HS-5 (cell line): ENCODE measurements at regions not wholly inside any gene's neighbourhood (a gene's known extent, or its start where the extent isn't known, plus 50 kb on each side); places are given as distances from the start of the nearest gene placed in this dataset.

Source experiments
- DNase-seq: peaks from one replicate; pipeline ENCODE4 v3.0.0-alpha.2; 2012; ENCODE audit warnings: low read depth

GRCh38 chr10:75347186-75347585, 54.4 kb downstream of the ZNF503 start:
- no peak for DNase-seq

- no peak for DNase-seq
Observed at GRCh38 chr10:75345738-75346137, 55.8 kb downstream of the ZNF503 start.

DNA sequence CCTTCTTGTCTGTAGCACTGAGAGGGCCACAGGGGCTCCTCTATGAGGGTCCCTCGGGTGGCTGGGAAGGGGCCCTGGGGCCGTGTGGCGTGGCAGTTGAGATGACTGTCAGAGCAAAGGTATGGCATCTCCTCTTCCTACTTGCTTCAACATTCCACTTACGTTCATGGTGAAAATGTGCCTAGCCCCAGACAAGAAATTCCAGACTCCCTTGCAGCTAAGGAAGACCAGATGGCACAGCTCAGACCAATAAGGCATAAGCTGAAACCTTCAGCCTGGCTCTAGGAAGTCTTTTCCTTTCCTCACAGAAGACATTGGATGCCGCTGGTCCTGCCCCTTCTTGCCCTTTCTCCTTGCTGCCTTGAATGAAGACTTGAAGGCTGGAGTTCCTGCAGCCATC, 57.4 kb downstream of the ZNF503 start:
- DNase-seq, result no peak

DNA sequence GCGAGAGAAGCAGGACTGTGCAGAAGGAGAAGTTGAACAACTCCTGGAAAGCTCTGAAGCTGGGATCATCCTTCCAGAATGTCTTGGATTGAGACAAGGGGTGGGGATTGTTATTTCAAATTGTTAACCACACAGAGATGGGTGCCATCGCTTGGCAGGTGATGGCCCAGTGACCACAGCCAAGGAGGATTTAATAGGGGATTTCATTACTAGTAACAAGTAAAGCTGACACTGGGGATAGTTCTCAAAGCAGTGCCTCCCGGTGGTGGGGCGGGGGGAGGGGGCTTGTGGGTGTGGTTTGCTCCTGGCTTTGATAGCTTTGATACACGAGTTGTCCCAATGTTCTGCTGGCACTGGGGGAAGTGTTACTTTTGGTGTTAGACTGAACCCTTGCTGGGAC, 59.2 kb downstream of the ZNF503 start:
- no peak for DNase-seq

GRCh38 chr10:75335983-75336382, 65.6 kb downstream of the ZNF503 start:
- DNase-seq, result no peak

GRCh38 chr10:75335191-75335590, 66.4 kb downstream of the ZNF503 start:
- no peak for DNase-seq

DNA sequence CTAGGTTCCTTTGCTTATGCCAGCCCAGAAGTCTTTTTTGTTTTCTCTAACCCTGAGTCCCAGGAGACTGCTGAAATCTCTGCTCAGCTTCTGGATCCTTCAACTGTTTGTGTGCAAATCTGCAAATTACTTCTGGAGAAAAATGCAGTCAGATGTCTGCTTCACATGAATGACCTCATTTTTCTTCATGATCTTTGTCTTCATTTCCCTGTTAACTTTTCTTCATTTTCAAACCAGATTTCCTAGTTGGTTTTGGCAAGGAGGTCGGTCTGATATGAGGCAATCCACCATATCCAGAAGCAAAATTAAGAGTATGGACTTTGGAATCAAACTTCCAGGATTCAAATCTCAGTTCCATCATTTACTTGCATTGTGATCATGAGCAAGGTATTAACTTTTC, 66.8 kb downstream of the ZNF503 start:
- DNase-seq, result no peak

DNA sequence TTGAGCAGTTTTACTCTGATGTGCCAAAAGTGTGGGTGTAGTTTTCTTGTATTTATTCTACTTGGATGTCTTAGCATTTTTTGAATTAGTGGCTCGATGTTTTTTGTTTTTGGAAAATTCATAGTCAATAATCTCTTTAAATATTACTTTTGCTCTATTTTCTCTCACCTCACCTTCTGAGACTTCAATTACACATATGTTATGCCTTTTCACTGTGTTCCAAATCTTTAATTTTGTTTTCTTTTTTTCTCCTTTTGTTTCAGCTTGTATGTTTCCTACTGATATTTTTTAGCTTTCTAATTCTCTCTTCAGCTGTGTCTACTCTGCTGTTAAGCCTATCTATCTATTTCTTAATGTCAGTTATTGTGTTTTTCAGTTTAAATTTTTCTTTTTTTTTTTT, 69.5 kb downstream of the ZNF503 start:
- DNase-seq, result no peak

GRCh38 chr10:75331081-75331480, 70.5 kb downstream of the ZNF503 start:
- no peak for DNase-seq

DNA sequence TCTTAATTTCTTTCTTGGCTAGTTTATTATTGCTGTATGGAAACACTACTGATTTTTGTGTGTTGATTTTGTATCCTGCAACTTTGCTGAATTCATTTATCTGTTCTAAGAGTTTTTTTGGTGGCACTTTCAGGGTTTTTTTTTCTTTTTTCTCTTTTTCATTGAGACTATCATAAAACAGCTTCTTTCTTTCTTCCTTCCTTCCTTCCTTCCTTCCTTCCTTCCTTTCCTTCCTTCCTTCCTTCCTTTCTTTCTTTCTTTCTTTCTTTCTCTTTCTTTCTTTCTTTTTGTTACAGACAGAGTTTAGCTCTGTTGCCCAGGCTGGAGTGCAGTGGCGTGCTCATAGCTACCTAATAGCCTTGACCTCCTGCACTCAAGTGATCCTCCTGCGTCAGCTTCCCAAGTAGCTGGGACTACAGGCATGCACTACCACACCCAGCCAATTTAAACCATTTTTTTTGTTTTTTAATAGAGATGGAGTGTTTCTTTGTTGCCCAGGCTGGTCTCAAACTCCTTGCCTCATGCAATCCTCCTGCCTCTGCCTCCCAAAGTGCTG, 72.3 kb downstream of the ZNF503 start:
- no peak for DNase-seq

DNA sequence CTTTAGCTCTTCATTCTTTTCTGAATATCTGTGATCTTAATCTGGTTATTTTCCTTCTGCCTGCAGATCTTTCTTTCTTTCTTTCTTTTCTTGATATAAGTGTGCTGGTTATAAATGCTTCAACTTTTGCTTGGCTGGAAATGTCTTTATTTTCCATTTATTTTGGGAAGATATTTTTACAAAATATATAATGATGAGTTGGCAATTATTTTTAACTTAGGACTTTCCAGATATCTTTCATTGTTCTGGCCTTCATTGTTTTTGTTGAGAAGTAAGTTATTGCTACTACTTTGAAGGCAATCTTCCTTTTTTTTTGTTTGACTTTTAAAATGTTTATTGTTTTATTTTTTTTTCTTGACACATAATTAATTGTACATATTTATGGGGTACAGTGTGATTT, 75.3 kb downstream of the ZNF503 start:
- no peak for DNase-seq

DNA sequence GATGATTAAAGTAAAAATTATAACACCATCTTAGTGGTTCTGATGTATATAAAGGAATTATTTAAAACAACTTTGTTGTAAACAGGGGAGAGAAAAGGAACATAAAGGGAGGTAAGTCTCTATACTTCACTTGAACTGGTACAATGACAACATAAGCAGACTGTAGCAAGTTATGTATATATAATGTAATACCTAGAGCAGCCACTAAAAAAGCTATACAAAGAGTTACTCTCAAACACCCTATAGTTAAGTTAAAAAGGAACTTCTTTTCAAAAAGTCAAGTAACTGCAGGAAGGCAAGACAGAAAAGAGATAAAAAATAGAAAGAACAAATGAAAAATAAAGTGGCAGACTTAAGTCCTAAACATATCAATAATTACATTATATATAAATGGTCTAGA, 82.3 kb downstream of the ZNF503 start:
- DNase-seq, result no peak

DNA sequence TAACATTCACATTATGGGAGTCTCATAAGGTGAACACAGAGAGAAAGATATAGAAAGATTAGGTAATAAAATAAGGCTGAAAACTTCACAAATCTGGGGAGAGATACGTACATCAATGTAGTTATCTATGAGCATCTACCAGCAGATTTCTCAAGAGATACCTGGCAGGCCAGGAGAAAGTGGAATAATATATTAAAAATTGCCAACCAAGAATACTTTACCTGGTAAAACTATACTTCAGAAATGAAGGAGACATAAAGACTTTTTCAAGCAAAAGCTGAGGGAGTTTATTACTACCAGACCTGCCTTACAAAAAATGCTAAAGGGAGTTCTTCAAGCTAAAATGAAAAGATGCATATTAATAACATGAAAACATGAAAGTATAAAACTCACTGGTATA, 78.8 kb upstream of the COMTD1 start:
- DNase-seq, result no peak

DNA sequence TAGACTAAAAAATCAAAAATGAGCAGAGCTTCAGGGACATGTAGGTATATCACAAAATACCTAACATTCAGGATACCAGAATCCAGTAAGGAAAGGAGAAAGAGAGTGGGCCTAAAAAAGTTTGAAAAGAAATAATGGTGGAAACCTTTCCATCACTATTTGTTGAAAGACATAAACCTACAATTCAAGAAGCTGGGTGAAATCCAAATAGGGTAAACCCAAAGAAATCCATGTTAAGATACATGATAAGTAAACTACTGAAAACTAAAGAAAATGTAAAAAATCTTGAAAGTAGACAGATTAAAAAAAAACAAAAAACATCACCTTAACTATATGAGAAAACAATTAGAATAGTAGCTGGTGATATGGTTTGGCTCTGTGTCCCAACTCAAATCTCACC, 76.7 kb upstream of the COMTD1 start:
- no peak for DNase-seq

GRCh38 chr10:75305675-75306074, 69.9 kb upstream of the COMTD1 start:
- no peak for DNase-seq

DNA sequence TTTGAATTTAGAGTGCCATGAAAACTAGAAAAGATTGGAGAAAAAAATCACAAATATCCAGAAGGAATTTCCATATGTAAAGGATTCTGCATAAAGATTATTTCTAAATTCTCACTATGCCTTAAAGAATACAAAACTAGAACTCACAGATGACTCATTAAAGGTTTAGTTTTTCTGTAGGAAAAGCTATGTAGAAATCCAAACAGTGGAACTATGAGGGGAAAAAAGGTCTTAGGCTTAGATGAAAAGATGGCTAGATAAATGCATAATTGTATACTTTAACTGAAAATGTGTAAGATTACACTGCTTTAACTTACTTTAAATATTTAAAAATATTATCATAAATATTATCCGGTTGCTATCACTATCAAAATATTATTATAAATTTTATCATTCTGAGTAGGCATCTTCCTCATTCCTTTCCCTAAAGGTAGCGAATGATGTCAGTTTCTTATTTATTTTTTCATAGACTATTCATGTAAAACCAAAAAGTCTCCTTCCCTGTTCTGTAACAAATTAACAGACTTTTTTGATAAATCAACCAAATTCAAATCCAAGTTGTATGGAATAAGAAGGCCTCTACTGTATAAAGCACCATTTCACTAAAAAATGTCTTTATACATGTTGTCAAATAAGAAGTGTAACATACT, 69.1 kb upstream of the COMTD1 start:
- no peak for DNase-seq

- DNase-seq, result no peak
Observed at GRCh38 chr10:75304313-75304712, 68.6 kb upstream of the COMTD1 start.

DNA sequence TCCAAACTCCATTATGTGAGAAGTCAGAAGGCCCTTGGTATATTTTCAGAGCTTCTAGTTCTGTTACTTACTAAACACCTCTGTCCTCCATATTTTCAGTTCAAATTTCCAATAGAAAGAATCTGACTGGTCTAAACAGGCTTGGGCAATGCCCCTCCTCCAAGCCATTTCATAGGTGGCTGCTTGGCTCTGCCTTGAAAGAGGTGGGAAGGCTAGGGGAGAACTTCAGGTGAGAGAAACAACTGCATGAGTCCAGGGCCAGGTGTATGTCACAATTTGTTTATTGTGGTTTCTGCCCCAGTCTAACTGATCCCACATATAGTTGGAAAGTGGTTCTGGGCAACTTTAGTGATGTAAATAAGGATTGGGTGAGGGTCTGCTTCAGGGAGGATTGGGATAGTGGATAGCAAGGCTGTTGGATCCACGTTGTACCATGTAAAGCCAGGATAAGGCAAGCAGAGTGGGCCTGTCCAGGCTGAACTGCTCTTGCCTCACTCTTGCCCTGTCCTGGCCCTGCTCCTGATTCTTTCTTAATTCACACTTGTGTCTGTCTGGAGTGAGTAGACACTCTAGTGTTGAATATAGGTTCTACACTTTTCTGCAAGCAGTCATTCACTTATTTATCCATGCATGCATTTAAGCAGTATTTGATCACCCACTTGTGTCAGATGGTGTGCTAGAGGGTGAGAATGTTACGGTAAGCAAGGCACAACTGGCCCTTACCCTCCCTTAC, 67.5 kb upstream of the COMTD1 start:
- no peak for DNase-seq

GRCh38 chr10:75302029-75302428, 66.3 kb upstream of the COMTD1 start:
- no peak for DNase-seq

- DNase-seq, result no peak
Observed at GRCh38 chr10:75297021-75297599, 61.4 kb upstream of the COMTD1 start.

GRCh38 chr10:75295868-75296441, 60.2 kb upstream of the COMTD1 start:
- DNase-seq, result no peak

- DNase-seq, result peak; percentile 36
Observed at GRCh38 chr10:75294866-75295701, 59.3 kb upstream of the COMTD1 start.
